Vagina (tissue), 2 donors: ENCODE measurements at regions not wholly inside any gene's neighbourhood (a gene's known extent, or its start where the extent isn't known, plus 50 kb on each side); places are given as distances from the start of the nearest gene placed in this dataset.

ENCODE experiments used
- POLR2A ChIP-seq, 2 donors: fragments of 450-650 bp; IDR thresholded peaks; one replicate each; pipeline ENCODE4 v1.6.1; 2017; ENCODE audit warnings: antibody characterized with exemption in 2 of 2, mild to moderate bottlenecking in 2 of 2, moderate library complexity in 2 of 2
- POLR2AphosphoS5 ChIP-seq, 2 donors: sonication (generic); formaldehyde crosslinking; IDR thresholded peaks; one replicate each; pipeline ENCODE4 v1.9.0; 2017; ENCODE audit warnings: antibody characterized with exemption in 2 of 2, mild to moderate bottlenecking in 2 of 2, low read depth in 1 of 2; ENCODE audit not compliant: insufficient read depth in 1 of 2
- TF ChIP-seq, protein P1 (sequence below), 3 experiments: fragments of 450-650 bp in 2 of 3; fragments of 200-600 bp in 1 of 3; sonication (generic) in 1 of 3; IDR thresholded peaks; one replicate each; pipeline ENCODE4 v1.5.1; 2017 to 2019; ENCODE audit warnings: antibody characterized with exemption in 3 of 3, mild to moderate bottlenecking in 2 of 3, moderate library complexity in 2 of 3

DNA sequence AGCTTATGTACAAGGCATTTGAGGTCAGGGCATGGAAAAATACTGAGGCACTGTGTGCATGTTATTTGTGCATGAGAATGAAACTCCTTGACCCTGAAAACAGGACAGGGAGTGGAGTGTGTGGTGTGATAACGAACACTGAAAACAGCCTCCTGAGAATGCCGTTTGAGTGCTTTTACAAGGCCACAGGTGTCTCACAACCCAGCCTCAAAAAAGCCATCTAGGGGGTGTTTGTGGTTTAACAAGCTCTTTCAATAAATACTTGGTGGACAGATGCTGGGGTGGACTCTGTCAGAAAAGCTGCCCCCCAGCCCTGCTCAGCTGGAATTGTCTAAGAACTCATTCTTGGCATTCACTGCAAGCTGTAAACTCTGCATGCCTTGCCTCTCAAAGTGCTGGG lies 94.0 kb upstream of the SLC25A48 start:
- TF ChIP-seq, protein P1, sequence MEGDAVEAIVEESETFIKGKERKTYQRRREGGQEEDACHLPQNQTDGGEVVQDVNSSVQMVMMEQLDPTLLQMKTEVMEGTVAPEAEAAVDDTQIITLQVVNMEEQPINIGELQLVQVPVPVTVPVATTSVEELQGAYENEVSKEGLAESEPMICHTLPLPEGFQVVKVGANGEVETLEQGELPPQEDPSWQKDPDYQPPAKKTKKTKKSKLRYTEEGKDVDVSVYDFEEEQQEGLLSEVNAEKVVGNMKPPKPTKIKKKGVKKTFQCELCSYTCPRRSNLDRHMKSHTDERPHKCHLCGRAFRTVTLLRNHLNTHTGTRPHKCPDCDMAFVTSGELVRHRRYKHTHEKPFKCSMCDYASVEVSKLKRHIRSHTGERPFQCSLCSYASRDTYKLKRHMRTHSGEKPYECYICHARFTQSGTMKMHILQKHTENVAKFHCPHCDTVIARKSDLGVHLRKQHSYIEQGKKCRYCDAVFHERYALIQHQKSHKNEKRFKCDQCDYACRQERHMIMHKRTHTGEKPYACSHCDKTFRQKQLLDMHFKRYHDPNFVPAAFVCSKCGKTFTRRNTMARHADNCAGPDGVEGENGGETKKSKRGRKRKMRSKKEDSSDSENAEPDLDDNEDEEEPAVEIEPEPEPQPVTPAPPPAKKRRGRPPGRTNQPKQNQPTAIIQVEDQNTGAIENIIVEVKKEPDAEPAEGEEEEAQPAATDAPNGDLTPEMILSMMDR (IDR thresholded peaks at IDR 0.05): no peak
- no peak for TF ChIP-seq POLR2AphosphoS5 (IDR thresholded peaks at IDR 0.05; ENCODE audit: insufficient read depth in 1 of 2, low read depth in 1 of 2)
- no peak for TF ChIP-seq POLR2A (IDR thresholded peaks at IDR 0.05)
